ENCODE measurements at regions not wholly inside any gene's neighbourhood (a gene's known extent, or its start where the extent isn't known, plus 50 kb on each side); places are given as distances from the start of the nearest gene placed in this dataset.

- no peaks in the 10 kb centered on the region for H3K79me2 ChIP-seq (ENCODE audit: insufficient read depth, low read length)
- no peaks in the 10 kb centered on the region for H3K27me3 ChIP-seq (ENCODE audit: insufficient read depth, low read length)
- ChIA-PET CTCF (no interaction called here), POLR2A (no interaction called here), RAD21 (ENCODE audit: low non-redundant PET in 1 of 2, low total read pairs in 2 of 2, uncharacterized antibody in 2 of 2, unreplicated experiment in 2 of 2) (no interaction called here)
- H3K4me3 ChIP-seq (replicated peaks in 1 of 2; ENCODE audit: low read depth in 1 of 2, low read length in 2 of 2), result no peak overlapping the region
- no TSS peak for BruUV-seq (replicated peaks)
- H3K4me2 ChIP-seq (ENCODE audit: low read length), result no peak overlapping the region
- H3K4me1 ChIP-seq (ENCODE audit: control insufficient read depth in 1 of 2, insufficient read depth in 2 of 2, low read length in 2 of 2), result no peaks in the 10 kb centered on the region
- H4K20me1 ChIP-seq (ENCODE audit: insufficient read depth), result no peaks in the 10 kb centered on the region
- no peak overlapping the region for H2AFZ ChIP-seq (ENCODE audit: low read depth, low read length, poor library complexity, severe bottlenecking)
- ATAC-seq, result no peak
- TF ChIP-seq POLR2A (IDR thresholded peaks at IDR 0.05; ENCODE audit: borderline replicate concordance, extremely low read depth, insufficient read depth, insufficient read length) (no peak), EZH2 (IDR thresholded peaks at IDR 0.05) (no peak), TCF7L2 (IDR thresholded peaks at IDR 0.05; ENCODE audit: borderline replicate concordance, extremely low read depth, insufficient read depth, insufficient read length) (no peak), MAX (IDR thresholded peaks at IDR 0.05) (no peak), CEBPB (IDR thresholded peaks at IDR 0.05; ENCODE audit: low read depth) (no peak), ELF1 (IDR thresholded peaks at IDR 0.05; ENCODE audit: borderline replicate concordance, low read depth) (no peak), ZNF274 (IDR thresholded peaks at IDR 0.05; ENCODE audit: low read depth, low read length) (no peak), JUND (IDR thresholded peaks at IDR 0.05) (no peak), SIN3A (IDR thresholded peaks at IDR 0.05; ENCODE audit: low read depth) (no peak), RAD21 (IDR thresholded peaks at IDR 0.05; ENCODE audit: low read depth) (no peak), SP1 (IDR thresholded peaks at IDR 0.05; ENCODE audit: low read depth) (no peak)
- TF ChIP-seq, protein P1, sequence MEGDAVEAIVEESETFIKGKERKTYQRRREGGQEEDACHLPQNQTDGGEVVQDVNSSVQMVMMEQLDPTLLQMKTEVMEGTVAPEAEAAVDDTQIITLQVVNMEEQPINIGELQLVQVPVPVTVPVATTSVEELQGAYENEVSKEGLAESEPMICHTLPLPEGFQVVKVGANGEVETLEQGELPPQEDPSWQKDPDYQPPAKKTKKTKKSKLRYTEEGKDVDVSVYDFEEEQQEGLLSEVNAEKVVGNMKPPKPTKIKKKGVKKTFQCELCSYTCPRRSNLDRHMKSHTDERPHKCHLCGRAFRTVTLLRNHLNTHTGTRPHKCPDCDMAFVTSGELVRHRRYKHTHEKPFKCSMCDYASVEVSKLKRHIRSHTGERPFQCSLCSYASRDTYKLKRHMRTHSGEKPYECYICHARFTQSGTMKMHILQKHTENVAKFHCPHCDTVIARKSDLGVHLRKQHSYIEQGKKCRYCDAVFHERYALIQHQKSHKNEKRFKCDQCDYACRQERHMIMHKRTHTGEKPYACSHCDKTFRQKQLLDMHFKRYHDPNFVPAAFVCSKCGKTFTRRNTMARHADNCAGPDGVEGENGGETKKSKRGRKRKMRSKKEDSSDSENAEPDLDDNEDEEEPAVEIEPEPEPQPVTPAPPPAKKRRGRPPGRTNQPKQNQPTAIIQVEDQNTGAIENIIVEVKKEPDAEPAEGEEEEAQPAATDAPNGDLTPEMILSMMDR (IDR thresholded peaks at IDR 0.05 in 2 of 3, conservative IDR thresholded peaks at IDR 0.05 in 1 of 3; ENCODE audit: borderline replicate concordance in 1 of 3, insufficient read depth in 1 of 3, low read depth in 2 of 3, low read length in 2 of 3), result no peak
- TF ChIP-seq, protein P2, sequence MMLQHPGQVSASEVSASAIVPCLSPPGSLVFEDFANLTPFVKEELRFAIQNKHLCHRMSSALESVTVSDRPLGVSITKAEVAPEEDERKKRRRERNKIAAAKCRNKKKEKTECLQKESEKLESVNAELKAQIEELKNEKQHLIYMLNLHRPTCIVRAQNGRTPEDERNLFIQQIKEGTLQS (IDR thresholded peaks at IDR 0.05), result no peak
- no peaks in the 10 kb centered on the region for H3K36me3 ChIP-seq (ENCODE audit: control insufficient read depth in 1 of 2, insufficient read depth in 2 of 2, low read length in 2 of 2)
- peaks cover 17 to 45% of the 10 kb centered on the region in 2 experiments; a peak in 2 of 4 replicates for H3K9me3 ChIP-seq (ENCODE audit: control insufficient read depth in 1 of 2, insufficient read depth in 1 of 2, low read depth in 1 of 2, low read length in 2 of 2)
- H3K9ac ChIP-seq (ENCODE audit: low read length), result no peak overlapping the region
- DNase-seq (ENCODE audit: low read depth, low spot score), result no peak
- no peak overlapping the region for H3K27ac ChIP-seq (ENCODE audit: low read depth, low read length)
- no peaks in the 10 kb centered on the region for H3K9me2 ChIP-seq (ENCODE audit: insufficient read depth)
- intact Hi-C loops (cut with micrococcal nuclease), result no loop called here
Observed at GRCh38 chr5:3277590-3278196, 317.9 kb upstream of the IRX1 start.
